SHP77 (cell line): ENCODE measurements at regions not wholly inside any gene's neighbourhood (a gene's known extent, or its start where the extent isn't known, plus 50 kb on each side); places are given as distances from the start of the nearest gene placed in this dataset.
"Not testable (repeated sequence)": the region's sequence is repeated elsewhere in the genome, so short reads cannot be mapped to it uniquely, and the experiment has no call there.

ENCODE experiments used
- DNase-seq, 2 experiments: peaks; one replicate each; lab custom pipeline; 2025; lab: John Stamatoyannopoulos, UW

GRCh38 chr3:8420612-8421011 is 81.0 kb upstream of the LMCD1 start:
- no peak for DNase-seq

GRCh38 chr3:8421267-8421666 is 80.4 kb upstream of the LMCD1 start:
- DNase-seq = peak in 1 of 2 experiments; percentile 8

- DNase-seq = no peak
Observed at GRCh38 chr3:8421711-8422110, 79.9 kb upstream of the LMCD1 start.

GRCh38 chr3:8423307-8423706 is 78.3 kb upstream of the LMCD1 start:
- DNase-seq = no peak

DNA sequence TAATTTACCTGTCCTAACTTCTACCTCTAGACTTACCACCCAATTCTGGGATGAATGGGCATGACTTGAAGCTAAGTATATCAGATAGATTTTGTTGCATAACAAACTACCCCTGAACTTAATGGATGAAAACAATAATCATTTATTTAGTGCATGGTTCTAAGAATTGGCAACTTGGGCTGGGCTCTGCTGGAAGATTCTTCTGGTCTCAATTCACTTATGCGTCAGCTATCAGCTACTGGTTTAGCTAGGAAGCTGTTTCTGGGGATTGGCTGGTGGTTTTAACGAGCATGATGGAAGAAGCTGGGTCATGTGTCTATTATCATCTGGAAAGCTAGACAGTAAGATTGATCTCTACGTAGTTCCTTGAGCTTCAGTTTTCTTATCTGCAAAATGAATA is 77.3 kb upstream of the LMCD1 start:
- no peak for DNase-seq

- DNase-seq = no peak
Observed at GRCh38 chr3:8436661-8437287, 64.8 kb upstream of the LMCD1 start.

DNA sequence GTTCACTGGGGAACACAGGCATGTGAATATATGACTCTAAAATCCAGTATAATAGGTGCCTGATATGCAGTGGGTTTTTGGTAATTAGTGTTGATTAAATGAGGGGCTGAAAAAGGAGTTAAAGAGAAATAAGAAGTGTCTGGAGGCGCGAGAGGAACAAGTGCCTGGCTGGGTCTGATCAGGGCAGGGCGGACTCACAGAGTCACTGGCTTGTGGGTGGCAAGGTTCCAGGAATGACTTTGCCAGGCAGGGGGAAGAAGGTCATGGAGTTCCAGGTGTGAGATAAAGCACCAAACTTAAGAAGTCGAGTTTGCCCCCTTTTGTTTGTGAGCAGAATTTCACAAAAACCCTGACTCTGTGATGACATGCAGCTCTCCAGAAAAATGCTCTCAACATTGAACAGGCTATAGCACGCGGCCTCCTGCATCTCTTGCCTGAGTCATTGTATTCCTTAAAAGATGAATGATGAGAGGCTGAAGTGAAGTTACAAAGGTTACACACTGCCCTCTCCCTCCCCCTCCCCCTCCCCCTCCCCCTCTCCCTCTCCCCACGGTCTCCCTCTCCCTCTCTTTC is 63.0 kb upstream of the LMCD1 start:
- no peak for DNase-seq

GRCh38 chr3:8440142-8440541 is 61.5 kb upstream of the LMCD1 start:
- not testable (repeated sequence) for DNase-seq

DNA sequence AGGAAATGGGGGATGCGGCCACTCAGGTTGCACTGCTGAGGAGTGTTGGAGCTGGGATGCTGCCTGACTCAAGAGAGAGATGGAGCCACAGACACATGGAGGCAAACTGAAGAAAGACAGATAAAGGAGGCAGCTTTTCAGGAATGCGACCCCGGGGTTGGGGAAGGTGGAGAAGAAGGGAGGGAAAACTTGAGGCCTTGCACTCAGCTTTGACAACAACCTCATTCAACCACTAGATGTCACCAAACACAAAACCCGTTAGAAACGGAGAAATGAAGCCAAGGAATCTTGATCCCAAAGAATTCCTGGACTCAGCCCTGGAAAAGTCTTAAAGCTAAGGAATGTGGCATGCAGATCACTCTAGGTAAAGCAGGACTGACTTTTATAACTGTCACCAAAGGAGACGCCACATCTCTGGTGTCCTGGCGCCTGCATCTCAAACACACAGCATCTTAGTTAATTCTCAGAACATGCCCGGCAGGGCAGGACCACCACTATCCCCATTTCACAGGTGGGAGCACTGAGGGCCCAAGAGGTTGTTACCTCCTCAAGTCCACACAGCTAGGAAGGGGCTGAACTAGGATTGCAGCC is 59.6 kb upstream of the LMCD1 start:
- peak; percentile 39 to 51 for DNase-seq

- DNase-seq = no peak
Observed at GRCh38 chr3:8442993-8443650, 58.5 kb upstream of the LMCD1 start.

GRCh38 chr3:8443829-8444791 is 57.5 kb upstream of the LMCD1 start:
- peak; percentile 92 to 96 for DNase-seq

DNA sequence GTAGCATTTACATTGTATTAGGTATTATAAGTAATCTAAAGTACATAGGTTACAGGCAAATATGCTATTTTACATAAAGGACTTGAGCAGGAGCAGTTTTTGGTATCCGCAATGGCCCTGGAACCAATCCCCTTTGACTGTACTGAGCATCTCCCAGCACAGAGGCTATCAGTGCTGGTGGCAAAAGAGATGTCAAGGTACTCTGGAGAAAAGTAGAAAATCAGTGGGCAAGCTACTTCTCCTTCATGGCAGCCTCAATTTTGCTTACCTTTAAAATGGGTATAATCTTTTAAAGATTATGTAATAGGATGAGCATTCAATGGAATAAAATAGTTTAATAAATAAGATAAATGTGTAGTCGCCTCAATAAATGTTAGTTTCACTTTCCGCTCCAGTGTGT is 56.7 kb upstream of the LMCD1 start:
- peak in 1 of 2 experiments; percentile 19 for DNase-seq

GRCh38 chr3:8445861-8446260 is 55.8 kb upstream of the LMCD1 start:
- DNase-seq = no peak

GRCh38 chr3:8446845-8447244 is 54.8 kb upstream of the LMCD1 start:
- DNase-seq = no peak

GRCh38 chr3:8450618-8451017 is 51.0 kb upstream of the LMCD1 start:
- no peak for DNase-seq

- no peak for DNase-seq
Observed at GRCh38 chr3:8451696-8452095, 49.9 kb upstream of the LMCD1 start.
